ENCODE measurements at regions not wholly inside any gene's neighbourhood (a gene's known extent, or its start where the extent isn't known, plus 50 kb on each side); places are given as distances from the start of the nearest gene placed in this dataset.

DNA sequence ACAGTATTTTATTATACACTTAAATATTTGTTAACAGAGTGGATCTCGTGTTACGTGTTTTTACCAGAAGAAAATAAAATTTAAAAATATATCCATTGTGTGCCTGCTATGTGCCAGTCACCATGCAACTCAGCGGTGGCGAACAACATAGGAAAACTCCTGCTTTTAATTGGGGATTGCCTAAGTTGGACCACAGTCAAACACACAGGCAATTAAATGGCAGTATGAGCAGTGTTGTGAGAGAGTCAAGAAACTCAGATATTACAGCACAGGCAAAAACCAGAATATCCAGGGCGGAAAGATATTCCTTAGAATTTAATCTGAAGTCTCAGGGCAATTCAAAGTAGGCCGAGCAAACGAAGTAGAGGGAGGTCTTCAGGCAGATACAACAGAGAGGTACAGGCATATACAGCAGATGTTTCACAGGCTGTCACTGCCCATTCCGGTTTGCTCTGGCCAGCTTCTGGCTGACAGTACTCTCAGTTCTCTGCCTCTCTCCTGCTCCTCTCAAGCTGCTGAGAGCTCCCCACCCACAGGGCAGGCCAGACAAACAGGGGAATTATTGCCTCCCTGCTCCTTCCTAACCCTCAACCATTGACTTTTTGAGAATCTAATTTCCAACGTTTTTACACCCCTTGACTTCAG is 540.2 kb upstream of the TMEM132C start:
- TF ChIP-seq EZH2phosphoT487 (IDR thresholded peaks at IDR 0.05; ENCODE audit: insufficient read depth, low read depth) (no peak), EZH2 (IDR thresholded peaks at IDR 0.05; ENCODE audit: insufficient read depth, poor library complexity, severe bottlenecking) (no peak)
- H3K4me2 ChIP-seq (ENCODE audit: unreplicated experiment), result no peak overlapping the region
- in situ Hi-C loops (cut with MboI), result no loop called here
- H3K9me2 ChIP-seq (ENCODE audit: insufficient read depth), result no peaks in the 10 kb centered on the region
- H2AFZ ChIP-seq, result no peak overlapping the region
- 13 to 19% methylated on average over 9 of the region's 9 CpGs for WGBS, 2 experiments (ENCODE audit: low coverage in 1 of 2, low lambda C conversion rate in 2 of 2, missing lambda C conversion rate in 2 of 2)
- no peaks in the 10 kb centered on the region for H3K36me3 ChIP-seq (ENCODE audit: low read depth)
- no peaks in the 10 kb centered on the region for H3F3A ChIP-seq (ENCODE audit: insufficient read depth)
- H3K9ac ChIP-seq, result no peak overlapping the region
- no peaks in the 10 kb centered on the region for H3K79me2 ChIP-seq (ENCODE audit: insufficient read depth)
- H3K9me3 ChIP-seq (ENCODE audit: low read depth), result no peaks in the 10 kb centered on the region
- no peaks in the 10 kb centered on the region for H4K20me1 ChIP-seq (ENCODE audit: insufficient read depth)
- H3K27ac ChIP-seq, result no peak overlapping the region
- DNase-seq, result no peak
- no peak overlapping the region for H3K4me3 ChIP-seq
- H3K4me1 ChIP-seq (ENCODE audit: insufficient read depth), result peaks cover 6% of the 10 kb centered on the region; the same call in 1 of the 2 replicates
- no peaks in the 10 kb centered on the region for H3K27me3 ChIP-seq (replicated peaks; ENCODE audit: insufficient read depth)

DNA sequence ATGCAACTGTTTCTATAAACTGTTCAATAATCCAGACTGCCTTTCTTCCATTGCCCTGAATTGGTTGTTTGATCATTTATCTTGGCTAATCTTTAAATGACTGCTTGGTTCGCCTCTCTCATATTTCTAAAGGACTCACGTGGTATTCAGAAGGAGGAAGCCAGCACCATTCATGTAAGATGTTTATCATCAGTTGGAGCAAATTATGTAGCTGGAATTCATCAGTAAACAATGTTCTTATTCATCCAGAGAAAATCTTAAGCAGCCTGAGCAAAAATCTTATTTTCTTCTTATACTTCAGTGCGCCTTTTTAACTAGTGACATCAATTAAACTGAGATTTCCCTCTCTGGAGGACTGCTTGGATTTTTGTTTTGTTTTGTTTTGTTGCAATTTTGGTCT is 538.7 kb upstream of the TMEM132C start:
- Histone ChIP-seq H3K36me3 (ENCODE audit: low read depth) (no peaks in the 10 kb centered on the region), H3K27me3 (replicated peaks; ENCODE audit: insufficient read depth) (no peaks in the 10 kb centered on the region), H3K4me1 (ENCODE audit: insufficient read depth) (peaks cover 6% of the 10 kb centered on the region; the same call in 1 of the 2 replicates), H3K79me2 (ENCODE audit: insufficient read depth) (no peaks in the 10 kb centered on the region), H3K27ac (no peak overlapping the region), H2AFZ (no peak overlapping the region), H4K20me1 (ENCODE audit: insufficient read depth) (no peaks in the 10 kb centered on the region), H3F3A (ENCODE audit: insufficient read depth) (no peaks in the 10 kb centered on the region), H3K4me2 (ENCODE audit: unreplicated experiment) (peak overlapping the region; percentile 12), H3K9me3 (ENCODE audit: low read depth) (no peaks in the 10 kb centered on the region), H3K4me3 (no peak overlapping the region), H3K9me2 (ENCODE audit: insufficient read depth) (no peaks in the 10 kb centered on the region), H3K9ac (no peak overlapping the region)
- TF ChIP-seq EZH2 (IDR thresholded peaks at IDR 0.05; ENCODE audit: insufficient read depth, poor library complexity, severe bottlenecking) (no peak), EZH2phosphoT487 (IDR thresholded peaks at IDR 0.05; ENCODE audit: insufficient read depth, low read depth) (no peak)
- WGBS, 2 experiments (ENCODE audit: low coverage in 1 of 2, low lambda C conversion rate in 2 of 2, missing lambda C conversion rate in 2 of 2), result 29 to 38% methylated on average over 3 of the region's 3 CpGs
- DNase-seq, result peak; percentile 41
- in situ Hi-C loops (cut with MboI), result no loop called here

DNA sequence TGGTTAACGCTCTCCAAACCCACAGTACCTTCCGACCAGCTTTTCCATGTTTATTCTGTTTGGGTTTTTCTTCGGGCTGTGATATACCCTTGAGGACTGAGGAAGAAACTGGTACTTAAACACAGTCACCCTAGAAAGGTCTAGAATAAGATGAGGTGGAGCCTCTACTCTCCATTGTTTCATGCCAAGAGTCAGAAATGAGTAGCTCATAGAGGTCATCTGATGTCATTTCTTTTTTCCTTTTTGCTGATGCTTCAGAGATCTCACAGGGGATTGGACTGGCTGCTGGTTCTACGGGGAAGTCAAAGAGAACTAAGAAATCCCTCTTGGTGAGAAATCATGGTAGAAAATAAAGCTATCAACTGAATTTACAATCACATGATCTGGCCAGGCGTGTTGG is 538.2 kb upstream of the TMEM132C start:
- Histone ChIP-seq H3K9ac (no peak overlapping the region), H3F3A (ENCODE audit: insufficient read depth) (no peaks in the 10 kb centered on the region), H3K4me1 (ENCODE audit: insufficient read depth) (peaks cover 6% of the 10 kb centered on the region; the same call in 1 of the 2 replicates), H4K20me1 (ENCODE audit: insufficient read depth) (no peaks in the 10 kb centered on the region), H3K27me3 (replicated peaks; ENCODE audit: insufficient read depth) (no peaks in the 10 kb centered on the region), H3K36me3 (ENCODE audit: low read depth) (no peaks in the 10 kb centered on the region), H3K4me3 (no peak overlapping the region), H2AFZ (no peak overlapping the region), H3K79me2 (ENCODE audit: insufficient read depth) (no peaks in the 10 kb centered on the region), H3K9me2 (ENCODE audit: insufficient read depth) (no peaks in the 10 kb centered on the region), H3K4me2 (ENCODE audit: unreplicated experiment) (no peak overlapping the region), H3K9me3 (ENCODE audit: low read depth) (no peaks in the 10 kb centered on the region), H3K27ac (no peak overlapping the region)
- 87 to 89% methylated on average over 5 of the region's 5 CpGs for WGBS, 2 experiments (ENCODE audit: low coverage in 1 of 2, low lambda C conversion rate in 2 of 2, missing lambda C conversion rate in 2 of 2)
- in situ Hi-C loops (cut with MboI), result no loop called here
- TF ChIP-seq EZH2 (IDR thresholded peaks at IDR 0.05; ENCODE audit: insufficient read depth, poor library complexity, severe bottlenecking) (no peak), EZH2phosphoT487 (IDR thresholded peaks at IDR 0.05; ENCODE audit: insufficient read depth, low read depth) (no peak)
- no peak for DNase-seq

DNA sequence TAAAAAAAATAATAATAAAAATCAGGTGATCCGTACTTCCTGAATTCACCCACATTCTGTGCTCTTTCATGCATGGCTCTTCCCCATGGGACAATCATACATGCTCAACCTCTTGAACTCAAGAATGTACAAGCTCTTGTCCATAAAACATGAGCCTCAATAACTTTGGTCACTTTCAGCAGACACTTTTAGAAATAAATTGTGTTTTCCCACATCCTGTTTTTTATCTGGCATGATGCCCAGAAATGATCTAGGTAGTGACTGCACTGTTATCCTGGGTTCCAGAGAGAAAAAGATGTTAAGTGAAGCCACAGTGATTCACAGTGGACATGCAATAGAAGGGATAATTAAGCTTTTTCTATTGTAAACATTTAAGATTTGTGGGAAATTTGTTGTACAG is 537.6 kb upstream of the TMEM132C start:
- H3K4me1 ChIP-seq (ENCODE audit: insufficient read depth), result peaks cover 6% of the 10 kb centered on the region; the same call in 1 of the 2 replicates
- DNase-seq, result peak; percentile 13
- no peaks in the 10 kb centered on the region for H3K36me3 ChIP-seq (ENCODE audit: low read depth)
- no peaks in the 10 kb centered on the region for H3F3A ChIP-seq (ENCODE audit: insufficient read depth)
- H2AFZ ChIP-seq, result no peak overlapping the region
- H3K27ac ChIP-seq, result no peak overlapping the region
- in situ Hi-C loops (cut with MboI), result no loop called here
- H3K9ac ChIP-seq, result no peak overlapping the region
- no peaks in the 10 kb centered on the region for H3K9me3 ChIP-seq (ENCODE audit: low read depth)
- no peak overlapping the region for H3K4me3 ChIP-seq
- H3K27me3 ChIP-seq (replicated peaks; ENCODE audit: insufficient read depth), result no peaks in the 10 kb centered on the region
- H3K4me2 ChIP-seq (ENCODE audit: unreplicated experiment), result no peak overlapping the region
- H3K9me2 ChIP-seq (ENCODE audit: insufficient read depth), result no peaks in the 10 kb centered on the region
- no peak for TF ChIP-seq EZH2phosphoT487 (IDR thresholded peaks at IDR 0.05; ENCODE audit: insufficient read depth, low read depth)
- no peak for TF ChIP-seq EZH2 (IDR thresholded peaks at IDR 0.05; ENCODE audit: insufficient read depth, poor library complexity, severe bottlenecking)
- 71 to 72% methylated on average over 1 of the region's 1 CpG for WGBS, 2 experiments (ENCODE audit: low coverage in 1 of 2, low lambda C conversion rate in 2 of 2, missing lambda C conversion rate in 2 of 2)
- H3K79me2 ChIP-seq (ENCODE audit: insufficient read depth), result no peaks in the 10 kb centered on the region
- H4K20me1 ChIP-seq (ENCODE audit: insufficient read depth), result no peaks in the 10 kb centered on the region

All from GM23248 (cell line).